ENCODE measurements at regions not wholly inside any gene's neighbourhood (a gene's known extent, or its start where the extent isn't known, plus 50 kb on each side); places are given as distances from the start of the nearest gene placed in this dataset.

- TF ChIP-seq CTCF (IDR thresholded peaks at IDR 0.05) (no peak), POLR2AphosphoS5 (IDR thresholded peaks at IDR 0.05; ENCODE audit: low read depth, low read length) (no peak), REST (IDR thresholded peaks at IDR 0.05; ENCODE audit: insufficient read depth in 1 of 2, low read depth in 2 of 2, low read length in 1 of 2) (no peak), SIN3A (IDR thresholded peaks at IDR 0.05; ENCODE audit: borderline replicate concordance, insufficient read depth, low read depth, low read length) (no peak)
Observed at GRCh38 chr1:81221564-81221963, 579.2 kb upstream of the ADGRL2 start.

Measured in Panc1 (cell line).